ENCODE measurements at regions not wholly inside any gene's neighbourhood (a gene's known extent, or its start where the extent isn't known, plus 50 kb on each side); places are given as distances from the start of the nearest gene placed in this dataset.

- no peaks in the 10 kb centered on the region for H3K27me3 ChIP-seq (ENCODE audit: control insufficient read depth, insufficient read depth, low read length)
- TF ChIP-seq CTCF (IDR thresholded peaks at IDR 0.05; ENCODE audit: insufficient read depth, low read depth, low read length) = no peak
- ChIA-PET CTCF (no interaction called here), POLR2A (no interaction called here)
- peak; percentile 76 for DNase-seq (ENCODE audit: low read depth)
- H3K36me3 ChIP-seq (ENCODE audit: control insufficient read depth, insufficient read depth, low read length) = no peaks in the 10 kb centered on the region
- H3K4me3 ChIP-seq (ENCODE audit: low read depth, low read length) = no peak overlapping the region
Measured at GRCh38 chr6:80547827-80548226, 441.4 kb downstream of the BCKDHB start.

- H3K36me3 ChIP-seq (ENCODE audit: control insufficient read depth, insufficient read depth, low read length) = no peaks in the 10 kb centered on the region
- TF ChIP-seq CTCF (IDR thresholded peaks at IDR 0.05; ENCODE audit: insufficient read depth, low read depth, low read length) = no peak
- no peaks in the 10 kb centered on the region for H3K27me3 ChIP-seq (ENCODE audit: control insufficient read depth, insufficient read depth, low read length)
- CTCF ChIA-PET = no interaction called here
- no peak overlapping the region for H3K4me3 ChIP-seq (ENCODE audit: low read depth, low read length)
- DNase-seq (ENCODE audit: low read depth) = no peak
- POLR2A ChIA-PET = no interaction called here
Measured at GRCh38 chr6:80544976-80545722, 438.7 kb downstream of the BCKDHB start.

- CTCF ChIA-PET = no interaction called here
- POLR2A ChIA-PET = interaction anchor here (0.5 kb wide), 1 partner anchor 1453 kb away, joined by 3 read pairs; no protein-coding TSS in a partner anchor
- no peak for DNase-seq (ENCODE audit: low read depth)
Measured at GRCh38 chr6:80544555-80544954, 438.1 kb downstream of the BCKDHB start.

GRCh38 chr6:80543598-80544222 is 437.2 kb downstream of the BCKDHB start:
- Histone ChIP-seq H3K36me3 (ENCODE audit: control insufficient read depth, insufficient read depth, low read length) (no peaks in the 10 kb centered on the region), H3K4me3 (ENCODE audit: low read depth, low read length) (no peak overlapping the region), H3K27me3 (ENCODE audit: control insufficient read depth, insufficient read depth, low read length) (no peaks in the 10 kb centered on the region)
- CTCF ChIA-PET = no interaction called here
- POLR2A ChIA-PET = interaction anchor here (0.5 kb wide), 1 partner anchor 1453 kb away, joined by 3 read pairs; no protein-coding TSS in a partner anchor
- no peak for DNase-seq (ENCODE audit: low read depth)
- TF ChIP-seq CTCF (IDR thresholded peaks at IDR 0.05; ENCODE audit: insufficient read depth, low read depth, low read length) = no peak

More at GRCh38 chr6:80544555-80544954, 438.1 kb downstream of the BCKDHB start:
- H3K4me3 ChIP-seq (ENCODE audit: low read depth, low read length) = no peak overlapping the region
- H3K27me3 ChIP-seq (ENCODE audit: control insufficient read depth, insufficient read depth, low read length) = no peaks in the 10 kb centered on the region
- TF ChIP-seq CTCF (IDR thresholded peaks at IDR 0.05; ENCODE audit: insufficient read depth, low read depth, low read length) = no peak
- no peaks in the 10 kb centered on the region for H3K36me3 ChIP-seq (ENCODE audit: control insufficient read depth, insufficient read depth, low read length)

GRCh38 chr6:80543151-80543550 is 436.7 kb downstream of the BCKDHB start:
- DNase-seq (ENCODE audit: low read depth) = no peak
- Histone ChIP-seq H3K36me3 (ENCODE audit: control insufficient read depth, insufficient read depth, low read length) (no peaks in the 10 kb centered on the region), H3K4me3 (ENCODE audit: low read depth, low read length) (no peak overlapping the region), H3K27me3 (ENCODE audit: control insufficient read depth, insufficient read depth, low read length) (no peaks in the 10 kb centered on the region)
- CTCF ChIA-PET = no interaction called here
- POLR2A ChIA-PET = no interaction called here
- no peak for TF ChIP-seq CTCF (IDR thresholded peaks at IDR 0.05; ENCODE audit: insufficient read depth, low read depth, low read length)
